Astrocyte (in vitro differentiated cells and primary cell): ENCODE measurements at regions not wholly inside any gene's neighbourhood (a gene's known extent, or its start where the extent isn't known, plus 50 kb on each side); places are given as distances from the start of the nearest gene placed in this dataset.
"Not testable (repeated sequence)": the region's sequence is repeated elsewhere in the genome, so short reads cannot be mapped to it uniquely, and the experiment has no call there.

ENCODE experiments used
- DNase-seq: peaks from one replicate; pipeline ENCODE4 v3.0.0-alpha.2; 2010; ENCODE audit warnings: low read depth
- FAIRE-seq: peaks from 2 replicates; lab custom pipeline; 2011; peaks lifted over from hg19 to GRCh38; lab: Jason Lieb, UNC
- H2AFZ ChIP-seq: 2 replicates; pipeline ENCODE4 v1.6.0; 2012; ENCODE audit warnings: low read depth, low read length, inconsistent platforms
- H3K27ac ChIP-seq: 2 replicates; pipeline ENCODE4 v1.5.1; 2011; ENCODE audit warnings: low read depth, low read length, inconsistent platforms
- H3K27me3 ChIP-seq: 2 replicates; pipeline ENCODE4 v1.6.0; 2011; ENCODE audit warnings: low read length, inconsistent platforms; ENCODE audit not compliant: insufficient read depth
- H3K36me3 ChIP-seq: 2 replicates; pipeline ENCODE4 v1.5.1; 2011; ENCODE audit warnings: low read length, inconsistent platforms; ENCODE audit not compliant: insufficient read depth
- H3K4me1 ChIP-seq: 2 replicates; pipeline ENCODE4 v1.5.1; 2011; ENCODE audit warnings: low read length, inconsistent platforms; ENCODE audit not compliant: insufficient read depth
- H3K4me2 ChIP-seq: 2 replicates; pipeline ENCODE4 v1.6.0; 2012; ENCODE audit warnings: low read length, inconsistent platforms
- H3K4me3 ChIP-seq: 2 replicates; pipeline ENCODE4 v1.5.1; 2011; ENCODE audit warnings: low read depth, mild to moderate bottlenecking, low read length, inconsistent platforms; ENCODE audit not compliant: insufficient read depth
- H3K79me2 ChIP-seq: 2 replicates; pipeline ENCODE4 v1.6.0; 2012; ENCODE audit warnings: mild to moderate bottlenecking, low read length, inconsistent platforms; ENCODE audit not compliant: insufficient read depth
- H3K9ac ChIP-seq: 2 replicates; pipeline ENCODE4 v1.6.0; 2012; ENCODE audit warnings: mild to moderate bottlenecking, low read length, inconsistent platforms
- H3K9me3 ChIP-seq: 2 replicates; pipeline ENCODE4 v1.5.1; 2012; ENCODE audit warnings: low read depth, mild to moderate bottlenecking, low read length, inconsistent platforms; ENCODE audit not compliant: insufficient read depth
- H4K20me1 ChIP-seq: 2 replicates; pipeline ENCODE4 v1.6.0; 2012; ENCODE audit warnings: low read length, inconsistent platforms; ENCODE audit not compliant: insufficient read depth
- H3K27ac Mint-ChIP-seq: one replicate; pipeline ENCODE4 v1.8.0; 2021; ENCODE audit warnings: mild to moderate bottlenecking, mixed read lengths; ENCODE audit not compliant: unreplicated experiment
- H3K27me3 Mint-ChIP-seq: one replicate; pipeline ENCODE4 v1.8.0; 2021; ENCODE audit warnings: low read depth, mixed read lengths; ENCODE audit not compliant: unreplicated experiment
- H3K36me3 Mint-ChIP-seq: one replicate; pipeline ENCODE4 v1.8.0; 2021; ENCODE audit warnings: low read depth, mixed read lengths; ENCODE audit not compliant: unreplicated experiment
- H3K4me1 Mint-ChIP-seq: one replicate; pipeline ENCODE4 v1.8.0; 2021; ENCODE audit warnings: low read depth, mixed read lengths; ENCODE audit not compliant: unreplicated experiment
- H3K4me3 Mint-ChIP-seq: one replicate; pipeline ENCODE4 v1.8.0; 2021; ENCODE audit warnings: mild to moderate bottlenecking, moderate library complexity, mixed read lengths; ENCODE audit not compliant: unreplicated experiment
- H3K9me3 Mint-ChIP-seq: one replicate; pipeline ENCODE4 v1.8.0; 2021; ENCODE audit warnings: mild to moderate bottlenecking, mixed read lengths; ENCODE audit not compliant: unreplicated experiment
- EZH2 ChIP-seq: IDR thresholded peaks from 2 replicates; pipeline ENCODE4 v1.6.1; 2012; ENCODE audit warnings: mild to moderate bottlenecking, low read length, inconsistent platforms; ENCODE audit not compliant: insufficient read depth
- TF ChIP-seq, protein P1 (sequence below): IDR thresholded peaks from 2 replicates; pipeline ENCODE4 v1.5.1; 2011; ENCODE audit warnings: low read depth, mild to moderate bottlenecking, inconsistent platforms, low read length, moderate library complexity; ENCODE audit not compliant: insufficient read depth

DNA sequence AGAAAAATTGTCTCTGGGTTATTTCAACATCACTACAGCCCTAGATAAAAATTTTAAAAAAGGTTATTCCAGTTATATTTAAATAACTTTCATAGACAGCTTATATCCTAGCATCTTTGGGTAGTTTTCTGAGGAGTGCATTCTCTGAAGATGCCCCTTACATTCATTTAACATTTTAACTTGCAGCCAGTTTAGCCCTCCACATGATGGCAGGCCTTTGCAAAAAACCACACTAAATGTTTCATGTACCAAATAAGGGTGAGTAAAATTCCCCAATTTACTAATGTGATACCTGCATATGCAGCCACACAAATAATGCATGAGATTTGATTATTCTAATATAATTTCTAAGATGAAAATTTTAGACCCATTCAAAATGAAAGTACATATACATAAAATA, 108.4 kb upstream of the ZWINT start:
- H4K20me1 ChIP-seq = no peaks in the 10 kb centered on the region
- H3K9ac ChIP-seq = no peak overlapping the region
- no peak overlapping the region for H3K4me3 Mint-ChIP-seq
- DNase-seq = no peak
- no peak overlapping the region for H2AFZ ChIP-seq
- FAIRE-seq = no peak
- H3K4me1 ChIP-seq = no peaks in the 10 kb centered on the region
- H3K27me3 Mint-ChIP-seq = no peaks in the 10 kb centered on the region
- no peaks in the 10 kb centered on the region for H3K36me3 Mint-ChIP-seq
- no peaks in the 10 kb centered on the region for H3K79me2 ChIP-seq
- peaks cover 3% of the 10 kb centered on the region for H3K9me3 Mint-ChIP-seq
- H3K27me3 ChIP-seq = no peaks in the 10 kb centered on the region
- TF ChIP-seq, protein P1, sequence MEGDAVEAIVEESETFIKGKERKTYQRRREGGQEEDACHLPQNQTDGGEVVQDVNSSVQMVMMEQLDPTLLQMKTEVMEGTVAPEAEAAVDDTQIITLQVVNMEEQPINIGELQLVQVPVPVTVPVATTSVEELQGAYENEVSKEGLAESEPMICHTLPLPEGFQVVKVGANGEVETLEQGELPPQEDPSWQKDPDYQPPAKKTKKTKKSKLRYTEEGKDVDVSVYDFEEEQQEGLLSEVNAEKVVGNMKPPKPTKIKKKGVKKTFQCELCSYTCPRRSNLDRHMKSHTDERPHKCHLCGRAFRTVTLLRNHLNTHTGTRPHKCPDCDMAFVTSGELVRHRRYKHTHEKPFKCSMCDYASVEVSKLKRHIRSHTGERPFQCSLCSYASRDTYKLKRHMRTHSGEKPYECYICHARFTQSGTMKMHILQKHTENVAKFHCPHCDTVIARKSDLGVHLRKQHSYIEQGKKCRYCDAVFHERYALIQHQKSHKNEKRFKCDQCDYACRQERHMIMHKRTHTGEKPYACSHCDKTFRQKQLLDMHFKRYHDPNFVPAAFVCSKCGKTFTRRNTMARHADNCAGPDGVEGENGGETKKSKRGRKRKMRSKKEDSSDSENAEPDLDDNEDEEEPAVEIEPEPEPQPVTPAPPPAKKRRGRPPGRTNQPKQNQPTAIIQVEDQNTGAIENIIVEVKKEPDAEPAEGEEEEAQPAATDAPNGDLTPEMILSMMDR = no peak
- no peak for TF ChIP-seq EZH2
- no peak overlapping the region for H3K27ac ChIP-seq
- no peaks in the 10 kb centered on the region for H3K36me3 ChIP-seq
- H3K4me3 ChIP-seq = no peak overlapping the region
- H3K4me1 Mint-ChIP-seq = no peaks in the 10 kb centered on the region
- no peak overlapping the region for H3K4me2 ChIP-seq
- no peak overlapping the region for H3K27ac Mint-ChIP-seq
- H3K9me3 ChIP-seq = no peaks in the 10 kb centered on the region

DNA sequence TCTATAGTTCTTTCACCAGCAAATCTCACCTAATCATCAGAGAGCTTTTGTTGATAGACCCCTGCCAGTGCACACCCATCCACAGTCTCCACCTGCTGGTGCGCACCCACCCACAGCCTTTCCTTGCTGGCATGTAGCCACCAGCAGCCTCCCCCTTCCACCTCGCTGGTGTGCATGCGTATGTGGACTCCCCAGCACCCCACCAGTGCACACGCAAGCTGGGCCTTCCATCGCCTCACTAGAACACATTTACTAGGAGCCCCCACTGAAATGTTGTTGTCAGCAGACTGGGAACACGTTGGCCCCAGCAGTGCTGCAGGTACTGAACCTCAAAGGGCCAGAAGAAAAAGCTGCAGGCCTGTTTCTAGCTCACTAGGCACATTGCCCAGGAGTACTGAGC, 104.9 kb upstream of the ZWINT start:
- H3K4me3 ChIP-seq = no peak overlapping the region
- Mint-ChIP-seq H3K27me3 (no peaks in the 10 kb centered on the region), H3K9me3 (peaks cover 3% of the 10 kb centered on the region), H3K4me3 (no peak overlapping the region), H3K36me3 (no peaks in the 10 kb centered on the region), H3K27ac (no peak overlapping the region), H3K4me1 (no peaks in the 10 kb centered on the region)
- no peaks in the 10 kb centered on the region for H3K27me3 ChIP-seq
- H3K4me2 ChIP-seq = no peak overlapping the region
- no peaks in the 10 kb centered on the region for H3K36me3 ChIP-seq
- no peaks in the 10 kb centered on the region for H3K4me1 ChIP-seq
- DNase-seq (no peak), FAIRE-seq (no peak)
- no peaks in the 10 kb centered on the region for H4K20me1 ChIP-seq
- no peaks in the 10 kb centered on the region for H3K9me3 ChIP-seq
- no peak overlapping the region for H3K9ac ChIP-seq
- H2AFZ ChIP-seq = no peak overlapping the region
- no peak overlapping the region for H3K27ac ChIP-seq
- no peaks in the 10 kb centered on the region for H3K79me2 ChIP-seq
- no peak for TF ChIP-seq EZH2
- TF ChIP-seq, protein P1 = no peak

DNA sequence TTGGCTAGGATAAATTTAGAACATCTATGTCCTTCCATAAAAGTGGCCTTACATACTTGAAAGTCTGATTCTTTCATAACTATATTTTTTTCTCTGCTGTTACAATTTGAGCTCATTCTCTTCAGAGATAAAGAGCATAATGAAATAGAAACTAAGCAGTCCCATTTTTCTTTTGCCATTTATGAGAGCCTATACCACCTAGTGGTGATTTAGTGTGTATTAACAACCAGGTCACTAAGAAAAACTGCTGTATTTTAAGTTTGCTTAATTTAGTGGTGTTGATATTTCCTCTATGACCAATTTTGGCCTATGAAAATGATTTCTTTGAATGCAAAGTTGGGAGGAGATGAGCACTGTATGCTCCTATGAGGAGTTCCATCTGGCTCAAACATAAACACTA, 88.7 kb upstream of the ZWINT start:
- Mint-ChIP-seq H3K4me1 (no peaks in the 10 kb centered on the region), H3K9me3 (peaks cover 12% of the 10 kb centered on the region), H3K36me3 (no peaks in the 10 kb centered on the region), H3K27me3 (no peaks in the 10 kb centered on the region), H3K27ac (no peak overlapping the region), H3K4me3 (no peak overlapping the region)
- H3K9me3 ChIP-seq = no peaks in the 10 kb centered on the region
- no peak overlapping the region for H3K4me2 ChIP-seq
- no peaks in the 10 kb centered on the region for H3K36me3 ChIP-seq
- no peak overlapping the region for H3K9ac ChIP-seq
- FAIRE-seq (no peak), DNase-seq (no peak)
- no peak overlapping the region for H2AFZ ChIP-seq
- H3K27ac ChIP-seq = no peak overlapping the region
- no peaks in the 10 kb centered on the region for H3K79me2 ChIP-seq
- no peaks in the 10 kb centered on the region for H4K20me1 ChIP-seq
- TF ChIP-seq, protein P1 = no peak
- no peak for TF ChIP-seq EZH2
- no peaks in the 10 kb centered on the region for H3K4me1 ChIP-seq
- H3K27me3 ChIP-seq = no peaks in the 10 kb centered on the region
- no peak overlapping the region for H3K4me3 ChIP-seq

DNA sequence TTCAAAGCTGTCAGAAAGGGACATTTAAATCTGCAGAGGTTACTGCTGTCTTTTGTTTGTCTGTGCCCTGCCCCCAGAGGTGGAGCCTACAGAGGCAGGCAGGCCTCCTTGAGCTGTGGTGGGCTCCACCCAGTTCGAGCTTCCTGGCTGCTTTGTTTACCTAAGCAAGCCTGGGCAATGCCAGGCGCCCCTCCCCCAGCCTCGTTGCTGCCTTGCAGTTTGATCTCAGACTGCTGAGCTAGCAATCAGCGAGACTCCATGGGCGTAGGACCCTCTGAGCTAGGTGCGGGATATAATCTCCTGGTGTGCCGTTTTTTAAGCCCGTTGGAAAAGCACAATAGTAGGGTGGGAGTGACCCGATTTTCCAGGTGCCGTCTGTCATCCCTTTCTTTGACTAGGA, 86.6 kb upstream of the ZWINT start:
- not testable (repeated sequence) for H3K27me3 Mint-ChIP-seq, H3K9ac ChIP-seq, H3K4me1 Mint-ChIP-seq, FAIRE-seq, H2AFZ ChIP-seq, H4K20me1 ChIP-seq, DNase-seq, H3K4me2 ChIP-seq, H3K9me3 ChIP-seq, H3K27ac Mint-ChIP-seq, H3K4me3 ChIP-seq, H3K36me3 Mint-ChIP-seq, H3K4me1 ChIP-seq, H3K36me3 ChIP-seq, H3K27me3 ChIP-seq, H3K4me3 Mint-ChIP-seq, H3K27ac ChIP-seq, H3K79me2 ChIP-seq
- H3K9me3 Mint-ChIP-seq = peaks cover 12% of the 10 kb centered on the region
